Skeletal muscle tissue (tissue), 3 donors: ENCODE measurements at regions not wholly inside any gene's neighbourhood (a gene's known extent, or its start where the extent isn't known, plus 50 kb on each side); places are given as distances from the start of the nearest gene placed in this dataset.

Source experiments
- H3K27ac ChIP-seq: one replicate; pipeline ENCODE4 v1.7.0; 2013; ENCODE audit warnings: mild to moderate bottlenecking, low read depth, low read length, inconsistent platforms
- H3K27me3 ChIP-seq, 3 donors: one replicate each; pipeline ENCODE4 v1.7.0; 2013; ENCODE audit warnings: low read length in 3 of 3; ENCODE audit not compliant: control insufficient read depth in 3 of 3, insufficient read depth in 3 of 3
- H3K36me3 ChIP-seq, 3 donors: one replicate each; pipeline ENCODE4 v1.7.0; 2013; ENCODE audit warnings: low read length in 3 of 3; ENCODE audit not compliant: control insufficient read depth in 3 of 3, insufficient read depth in 3 of 3
- H3K4me1 ChIP-seq, 3 donors: one replicate each; pipeline ENCODE4 v1.7.0; 2013; ENCODE audit warnings: low read length in 3 of 3, mild to moderate bottlenecking in 3 of 3; ENCODE audit not compliant: control insufficient read depth in 3 of 3, insufficient read depth in 3 of 3
- H3K4me3 ChIP-seq, 3 donors: one replicate each; pipeline ENCODE4 v1.7.0; 2013; ENCODE audit warnings: low read length in 3 of 3
- H3K9ac ChIP-seq, 3 donors: one replicate each; pipeline ENCODE4 v1.7.0; 2013; ENCODE audit warnings: low read length in 3 of 3, mild to moderate bottlenecking in 3 of 3, moderate library complexity in 2 of 3, low read depth in 1 of 3
- H3K9me3 ChIP-seq, 3 donors: one replicate each; pipeline ENCODE4 v1.7.0; 2013; ENCODE audit warnings: low read length in 3 of 3; ENCODE audit not compliant: control insufficient read depth in 3 of 3
- donor health status: Osteomylitis.

GRCh38 chr2:46844034-46844433, 71.6 kb downstream of the MCFD2 start:
- Histone ChIP-seq H3K9ac (no peak overlapping the region), H3K27me3 (no peaks in the 10 kb centered on the region), H3K4me1 (peaks cover 36 to 39% (median 36%) of the 10 kb centered on the region in 3 donors), H3K9me3 (no peaks in the 10 kb centered on the region), H3K27ac (no peak overlapping the region), H3K36me3 (no peaks in the 10 kb centered on the region), H3K4me3 (no peak overlapping the region)

GRCh38 chr2:46843316-46843715, 72.3 kb downstream of the MCFD2 start:
- Histone ChIP-seq H3K27ac (no peak overlapping the region), H3K27me3 (no peaks in the 10 kb centered on the region), H3K4me1 (peaks cover 29 to 32% (median 29%) of the 10 kb centered on the region in 3 donors), H3K9me3 (no peaks in the 10 kb centered on the region), H3K4me3 (no peak overlapping the region), H3K36me3 (no peaks in the 10 kb centered on the region), H3K9ac (no peak overlapping the region)

GRCh38 chr2:46842876-46843275, 72.7 kb downstream of the MCFD2 start:
- H3K9ac ChIP-seq: no peak overlapping the region
- peaks cover 25 to 28% (median 25%) of the 10 kb centered on the region in 3 donors for H3K4me1 ChIP-seq
- no peaks in the 10 kb centered on the region for H3K36me3 ChIP-seq
- H3K4me3 ChIP-seq: no peak overlapping the region
- no peaks in the 10 kb centered on the region for H3K9me3 ChIP-seq
- no peak overlapping the region for H3K27ac ChIP-seq
- no peaks in the 10 kb centered on the region for H3K27me3 ChIP-seq

GRCh38 chr2:46841621-46842020, 74.0 kb downstream of the MCFD2 start:
- Histone ChIP-seq H3K27ac (no peak overlapping the region), H3K9ac (no peak overlapping the region), H3K9me3 (no peaks in the 10 kb centered on the region), H3K4me3 (no peak overlapping the region), H3K36me3 (no peaks in the 10 kb centered on the region), H3K4me1 (peaks cover 12 to 15% (median 12%) of the 10 kb centered on the region in 3 donors), H3K27me3 (no peaks in the 10 kb centered on the region)

- Histone ChIP-seq H3K36me3 (no peaks in the 10 kb centered on the region), H3K4me1 (peaks cover 0 to 6% (median 3%) of the 10 kb centered on the region in 3 donors), H3K9ac (no peak overlapping the region), H3K27me3 (no peaks in the 10 kb centered on the region), H3K9me3 (no peaks in the 10 kb centered on the region), H3K27ac (no peak overlapping the region), H3K4me3 (no peak overlapping the region)
Measured at GRCh38 chr2:46839045-46839444, 76.6 kb downstream of the MCFD2 start.

GRCh38 chr2:46837704-46838103, 77.9 kb downstream of the MCFD2 start:
- Histone ChIP-seq H3K27ac (no peak overlapping the region), H3K4me1 (peaks cover 0 to 6% (median 3%) of the 10 kb centered on the region in 3 donors), H3K36me3 (no peaks in the 10 kb centered on the region), H3K4me3 (no peak overlapping the region), H3K9ac (no peak overlapping the region), H3K9me3 (no peaks in the 10 kb centered on the region), H3K27me3 (no peaks in the 10 kb centered on the region)

GRCh38 chr2:46837112-46837454, 78.5 kb downstream of the MCFD2 start:
- Histone ChIP-seq H3K4me3 (no peak overlapping the region), H3K36me3 (no peaks in the 10 kb centered on the region), H3K9me3 (no peaks in the 10 kb centered on the region), H3K9ac (no peak overlapping the region), H3K27ac (no peak overlapping the region), H3K27me3 (no peaks in the 10 kb centered on the region), H3K4me1 (peaks cover 0 to 6% (median 3%) of the 10 kb centered on the region in 3 donors)

- Histone ChIP-seq H3K9me3 (no peaks in the 10 kb centered on the region), H3K27ac (no peak overlapping the region), H3K4me1 (peaks cover 0 to 6% (median 3%) of the 10 kb centered on the region in 3 donors), H3K9ac (no peak overlapping the region), H3K27me3 (no peaks in the 10 kb centered on the region), H3K4me3 (no peak overlapping the region), H3K36me3 (no peaks in the 10 kb centered on the region)
Measured at GRCh38 chr2:46836295-46837111, 79.1 kb downstream of the MCFD2 start.

GRCh38 chr2:46835520-46835919, 80.1 kb downstream of the MCFD2 start:
- Histone ChIP-seq H3K4me3 (no peak overlapping the region), H3K9ac (no peak overlapping the region), H3K27ac (no peak overlapping the region), H3K4me1 (peaks cover 0 to 6% (median 3%) of the 10 kb centered on the region in 3 donors), H3K27me3 (no peaks in the 10 kb centered on the region), H3K36me3 (no peaks in the 10 kb centered on the region), H3K9me3 (no peaks in the 10 kb centered on the region)

GRCh38 chr2:46832543-46832942, 83.1 kb downstream of the MCFD2 start:
- no peak overlapping the region for H3K27ac ChIP-seq
- no peak overlapping the region for H3K9ac ChIP-seq
- peaks cover 0 to 3% (median 0%) of the 10 kb centered on the region in 3 donors for H3K9me3 ChIP-seq
- no peaks in the 10 kb centered on the region for H3K36me3 ChIP-seq
- H3K27me3 ChIP-seq: no peaks in the 10 kb centered on the region
- H3K4me3 ChIP-seq: no peak overlapping the region
- peaks cover 3 to 6% (median 4%) of the 10 kb centered on the region in 3 donors for H3K4me1 ChIP-seq
